SK-N-SH treated with all-trans-retinoic acid at 6 μM for 48 hours (cell line): ENCODE measurements at regions not wholly inside any gene's neighbourhood (a gene's known extent, or its start where the extent isn't known, plus 50 kb on each side); places are given as distances from the start of the nearest gene placed in this dataset.

ENCODE experiments used
- CSRNP3 ChIP-seq: fragments of 250-450 bp; sonication (Bioruptor Pico); IDR thresholded peaks from 2 replicates; pipeline ENCODE4 v1.5.1; 2021; ENCODE audit warnings: mild to moderate bottlenecking, moderate library complexity
- GLIS3 ChIP-seq: fragments of 250-450 bp; sonication (Bioruptor Pico); IDR thresholded peaks from 2 replicates; pipeline ENCODE4 v1.5.0; 2020; ENCODE audit warnings: mild to moderate bottlenecking, moderate library complexity
- PATZ1 ChIP-seq: fragments of 250-450 bp; sonication (Bioruptor Pico); IDR thresholded peaks from 2 replicates; pipeline ENCODE4 v1.8.0; 2020; ENCODE audit warnings: mild to moderate bottlenecking, moderate library complexity, borderline replicate concordance
- TCF4 ChIP-seq: fragments of 250-450 bp; sonication (Bioruptor Pico); IDR thresholded peaks from 2 replicates; pipeline ENCODE4 v1.8.0; 2021; ENCODE audit warnings: mild to moderate bottlenecking, moderate library complexity, borderline replicate concordance

DNA sequence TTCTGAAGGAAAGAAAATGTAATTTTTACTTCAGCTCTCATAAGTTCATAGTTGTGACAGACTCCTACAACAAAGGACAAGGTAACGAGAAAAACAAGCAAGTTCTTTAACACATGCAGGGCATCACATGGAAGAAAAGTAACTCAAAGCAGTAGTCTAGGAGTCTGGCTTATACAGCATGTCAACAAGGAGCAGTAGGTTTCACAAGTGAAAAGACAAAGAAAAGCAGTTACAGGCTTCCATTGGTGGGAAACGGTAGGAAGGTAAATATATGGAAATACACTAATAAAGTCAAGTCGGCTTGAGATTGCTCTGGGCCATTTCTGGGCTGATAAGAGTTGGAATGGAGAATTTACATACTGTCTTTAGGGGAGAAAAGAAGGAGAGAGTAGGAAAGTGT lies 228.4 kb upstream of the ZFP42 start:
- TF ChIP-seq GLIS3 (CRISPR knock-in tag) (no peak), PATZ1 (CRISPR knock-in tag) (no peak), CSRNP3 (CRISPR knock-in tag) (no peak), TCF4 (no peak)
